Right lobe of liver (tissue), 6 donors: ENCODE measurements at regions not wholly inside any gene's neighbourhood (a gene's known extent, or its start where the extent isn't known, plus 50 kb on each side); places are given as distances from the start of the nearest gene placed in this dataset.

ENCODE experiments used
- ATAC-seq, 4 donors: fragments of 200-7000 bp; cut with Tn5 transposase; one replicate each; pipeline ENCODE4 v1.9.1; 2020; ENCODE audit warnings: mild to moderate bottlenecking in 4 of 4, moderate library complexity in 4 of 4
- DNase-seq, 3 donors: peaks; one replicate each; pipeline ENCODE4 v3.0.0-alpha.2; 2020
- H3K27ac ChIP-seq, 3 donors: fragments of 200-600 bp; one replicate each; pipeline ENCODE4 v1.8.0; 2022
- H3K27me3 ChIP-seq, 2 donors: fragments of 200-600 bp; one replicate each; pipeline ENCODE4 v1.8.0; 2022
- H3K36me3 ChIP-seq, 4 donors: fragments of 200-600 bp; sonication (generic) in 1 of 4; one replicate each; pipeline versions ENCODE4 v1.5.1 to v1.8.0; 2017 to 2022; ENCODE audit warnings: control low read depth in 1 of 4
- H3K4me1 ChIP-seq, 4 donors: fragments of 200-600 bp; sonication (generic) in 1 of 4; one replicate each; pipeline versions ENCODE4 v1.5.1 to v1.8.0; 2017 to 2022; ENCODE audit warnings: control low read depth in 1 of 4
- H3K4me3 ChIP-seq, 3 donors: fragments of 200-600 bp; one replicate each; pipeline ENCODE4 v1.8.0; 2022
- H3K9me3 ChIP-seq, 4 donors: fragments of 200-600 bp; sonication (generic) in 1 of 4; one replicate each; pipeline versions ENCODE4 v1.5.1 to v1.8.0; 2017 to 2022; ENCODE audit warnings: control low read depth in 1 of 4
- CTCF ChIP-seq, 4 donors: fragments of 200-600 bp in 3 of 4; fragments of 450-650 bp in 1 of 4; IDR thresholded peaks; one replicate each; pipeline versions ENCODE4 v1.5.1 to v1.8.0; 2016 to 2022; ENCODE audit warnings: antibody characterized with exemption in 4 of 4, mild to moderate bottlenecking in 2 of 4
- POLR2A ChIP-seq: fragments of 450-650 bp; IDR thresholded peaks from one replicate; pipeline ENCODE4 v1.6.1; 2017; ENCODE audit warnings: antibody characterized with exemption, mild to moderate bottlenecking
- WGBS: methylation state at CpG from one replicate; pipeline ENCODE4 v1.1.6; 2018; ENCODE audit warnings: low coverage, low lambda C conversion rate; ENCODE audit not compliant: insufficient coverage; ENCODE audit errors: missing lambda C conversion rate; 5-methylcytosine and 5-hydroxymethylcytosine counted together
- intact Hi-C, 2 donors: fragments of 100-400 bp; cut with DNase I; formaldehyde crosslinking; loops; one replicate each; pipeline versions ENCODE4 v1.11.2 to v1.14.1; 2022
- donor health status: DM: no; HTN: yes; CAD: no.
- donor health status: DM: no; HTN: no; CAD: no.
- donor health status: DM: no; HTN: no; CAD: no.
- donor health status: DM: no; HTN: yes; CAD: no.
- donor health status: DM: no; HTN: yes; CAD: no.

GRCh38 chr2:39609917-39610316, 55.8 kb upstream of the TMEM178A start:
- intact Hi-C loops: no loop called here

GRCh38 chr2:39615675-39616074, 50.0 kb upstream of the TMEM178A start:
- H3K27me3 ChIP-seq: no peaks in the 10 kb centered on the region
- no peak overlapping the region for H3K4me3 ChIP-seq
- H3K4me1 ChIP-seq: peaks cover 0 to 7% (median 3%) of the 10 kb centered on the region in 4 donors
- H3K36me3 ChIP-seq: no peaks in the 10 kb centered on the region
- no peak for ATAC-seq
- no peaks in the 10 kb centered on the region for H3K9me3 ChIP-seq
- intact Hi-C loops: no loop called here
- 82% methylated on average over 1 of the region's 1 CpG for WGBS
- H3K27ac ChIP-seq: no peak overlapping the region
- no peak for DNase-seq
- TF ChIP-seq POLR2A: no peak
- TF ChIP-seq CTCF (IDR thresholded peaks at IDR 0.05): no peak

More at GRCh38 chr2:39609917-39610316, 55.8 kb upstream of the TMEM178A start:
- WGBS: 65% methylated on average over 2 of the region's 2 CpGs
- no peak overlapping the region for H3K27ac ChIP-seq
- ATAC-seq (no peak), DNase-seq (no peak)
- no peaks in the 10 kb centered on the region for H3K27me3 ChIP-seq
- H3K36me3 ChIP-seq: no peaks in the 10 kb centered on the region
- no peaks in the 10 kb centered on the region for H3K9me3 ChIP-seq
- H3K4me1 ChIP-seq: peaks cover 0 to 17% (median 0%) of the 10 kb centered on the region in 4 donors
- H3K4me3 ChIP-seq: no peak overlapping the region
- TF ChIP-seq POLR2A (no peak), CTCF (IDR thresholded peaks at IDR 0.05) (no peak)
